HepG2 (cell line): ENCODE measurements at regions not wholly inside any gene's neighbourhood (a gene's known extent, or its start where the extent isn't known, plus 50 kb on each side); places are given as distances from the start of the nearest gene placed in this dataset.

Experiments used
- CBX2 ChIP-seq, 2 experiments: fragments of 200-600 bp in 1 of 2; sonication (generic); formaldehyde crosslinking in 1 of 2; IDR thresholded peaks; 2 replicates each; pipeline versions ENCODE4 v1.7.0 to v1.8.1; 2018 to 2022; ENCODE audit warnings: low read depth in 2 of 2, low read length in 1 of 2, mild to moderate bottlenecking in 1 of 2, missing genetic modification reagents in 1 of 2
- CEBPG ChIP-seq: IDR thresholded peaks from 2 replicates; pipeline ENCODE4 v1.6.1; 2016
- EZH2 ChIP-seq: conservative IDR thresholded peaks from 2 replicates; pipeline ENCODE4 v1.6.1; 2012; ENCODE audit warnings: mild to moderate bottlenecking, low read depth, low read length, moderate library complexity
- FOXA3 ChIP-seq: IDR thresholded peaks from 2 replicates; pipeline ENCODE4 v1.6.1; 2016; ENCODE audit warnings: missing genetic modification reagents, missing compliant biosample characterization
- HCFC1 ChIP-seq: fragments of 150-350 bp; IDR thresholded peaks from 2 replicates; pipeline ENCODE4 v1.6.1; 2014; ENCODE audit warnings: low read depth, low read length
- KDM5A ChIP-seq: fragments of 200-600 bp; sonication (generic); IDR thresholded peaks from 2 replicates; pipeline ENCODE4 v1.7.0; 2018; ENCODE audit warnings: antibody characterized with exemption, mild to moderate bottlenecking, low read length, borderline replicate concordance
- KMT2B ChIP-seq: IDR thresholded peaks from 2 replicates; pipeline ENCODE4 v1.6.1; 2016; ENCODE audit warnings: missing genetic modification reagents, missing compliant biosample characterization
- MBD4 ChIP-seq: IDR thresholded peaks from 2 replicates; pipeline ENCODE4 v1.6.1; 2012; ENCODE audit warnings: low read length, inconsistent platforms, borderline replicate concordance
- NR2C2 ChIP-seq: sonication (generic); formaldehyde crosslinking; IDR thresholded peaks from 2 replicates; pipeline ENCODE4 v1.4.0; 2020; ENCODE audit warnings: missing genetic modification reagents, mild to moderate bottlenecking, moderate library complexity, borderline replicate concordance
- REXO4 ChIP-seq: sonication (generic); formaldehyde crosslinking; IDR thresholded peaks from 2 replicates; pipeline ENCODE4 v1.8.0; 2022; ENCODE audit warnings: missing genetic modification reagents, mild to moderate bottlenecking, borderline replicate concordance
- SIN3A ChIP-seq: IDR thresholded peaks from 2 replicates; pipeline ENCODE4 v1.6.1; 2011; ENCODE audit warnings: low read depth, mild to moderate bottlenecking, control low read depth, low read length, borderline replicate concordance
- SP1 ChIP-seq, 2 experiments: fragments of 450-650 bp in 1 of 2; sonication (generic) in 1 of 2; formaldehyde crosslinking in 1 of 2; IDR thresholded peaks; 2 replicates each; pipeline versions ENCODE4 v1.4.0 to v1.6.1; 2016 to 2020; ENCODE audit warnings: missing genetic modification reagents in 1 of 2
- SP140L ChIP-seq: sonication (generic); formaldehyde crosslinking; IDR thresholded peaks from 2 replicates; pipeline ENCODE4 v1.4.0; 2020; ENCODE audit warnings: missing genetic modification reagents, borderline replicate concordance
- TARDBP ChIP-seq: sonication (generic); formaldehyde crosslinking; IDR thresholded peaks from 2 replicates; pipeline ENCODE4 v1.8.0; 2022; ENCODE audit warnings: mild to moderate bottlenecking, missing genetic modification reagents
- THRA ChIP-seq: sonication (generic); formaldehyde crosslinking; IDR thresholded peaks from 2 replicates; pipeline ENCODE4 v1.4.0; 2020; ENCODE audit warnings: missing genetic modification reagents, borderline replicate concordance
- ZNF446 ChIP-seq: sonication (generic); formaldehyde crosslinking; IDR thresholded peaks from 2 replicates; pipeline ENCODE4 v1.5.0; 2020; ENCODE audit warnings: mild to moderate bottlenecking, missing genetic modification reagents
- ZNF543 ChIP-seq: sonication (generic); formaldehyde crosslinking; IDR thresholded peaks from 2 replicates; pipeline ENCODE4 v1.4.0; 2020; ENCODE audit warnings: mild to moderate bottlenecking, missing genetic modification reagents
- ZNF713 ChIP-seq: sonication (generic); formaldehyde crosslinking; IDR thresholded peaks from 2 replicates; pipeline ENCODE4 v1.4.0; 2020; ENCODE audit warnings: mild to moderate bottlenecking, missing genetic modification reagents
- ZNF740 ChIP-seq: sonication (generic); formaldehyde crosslinking; IDR thresholded peaks from 2 replicates; pipeline ENCODE4 v1.4.0; 2020; ENCODE audit warnings: missing genetic modification reagents
- ZSCAN20 ChIP-seq: sonication (generic); formaldehyde crosslinking; IDR thresholded peaks from 2 replicates; pipeline ENCODE4 v1.4.0; 2020; ENCODE audit warnings: missing genetic modification reagents, mild to moderate bottlenecking, borderline replicate concordance
- ZSCAN29 ChIP-seq: sonication (generic); formaldehyde crosslinking; conservative IDR thresholded peaks from 2 replicates; pipeline ENCODE4 v1.4.0; 2020; ENCODE audit warnings: mild to moderate bottlenecking, missing genetic modification reagents
- TF ChIP-seq, protein P1 (sequence below): sonication (generic); formaldehyde crosslinking; IDR thresholded peaks from 2 replicates; pipeline ENCODE4 v1.4.0; 2020; ENCODE audit warnings: missing genetic modification reagents
- TF ChIP-seq, protein P2 (sequence below): sonication (generic); formaldehyde crosslinking; conservative IDR thresholded peaks from 2 replicates; pipeline ENCODE4 v1.5.0; 2020; ENCODE audit warnings: missing genetic modification reagents

- TF ChIP-seq, protein P1, sequence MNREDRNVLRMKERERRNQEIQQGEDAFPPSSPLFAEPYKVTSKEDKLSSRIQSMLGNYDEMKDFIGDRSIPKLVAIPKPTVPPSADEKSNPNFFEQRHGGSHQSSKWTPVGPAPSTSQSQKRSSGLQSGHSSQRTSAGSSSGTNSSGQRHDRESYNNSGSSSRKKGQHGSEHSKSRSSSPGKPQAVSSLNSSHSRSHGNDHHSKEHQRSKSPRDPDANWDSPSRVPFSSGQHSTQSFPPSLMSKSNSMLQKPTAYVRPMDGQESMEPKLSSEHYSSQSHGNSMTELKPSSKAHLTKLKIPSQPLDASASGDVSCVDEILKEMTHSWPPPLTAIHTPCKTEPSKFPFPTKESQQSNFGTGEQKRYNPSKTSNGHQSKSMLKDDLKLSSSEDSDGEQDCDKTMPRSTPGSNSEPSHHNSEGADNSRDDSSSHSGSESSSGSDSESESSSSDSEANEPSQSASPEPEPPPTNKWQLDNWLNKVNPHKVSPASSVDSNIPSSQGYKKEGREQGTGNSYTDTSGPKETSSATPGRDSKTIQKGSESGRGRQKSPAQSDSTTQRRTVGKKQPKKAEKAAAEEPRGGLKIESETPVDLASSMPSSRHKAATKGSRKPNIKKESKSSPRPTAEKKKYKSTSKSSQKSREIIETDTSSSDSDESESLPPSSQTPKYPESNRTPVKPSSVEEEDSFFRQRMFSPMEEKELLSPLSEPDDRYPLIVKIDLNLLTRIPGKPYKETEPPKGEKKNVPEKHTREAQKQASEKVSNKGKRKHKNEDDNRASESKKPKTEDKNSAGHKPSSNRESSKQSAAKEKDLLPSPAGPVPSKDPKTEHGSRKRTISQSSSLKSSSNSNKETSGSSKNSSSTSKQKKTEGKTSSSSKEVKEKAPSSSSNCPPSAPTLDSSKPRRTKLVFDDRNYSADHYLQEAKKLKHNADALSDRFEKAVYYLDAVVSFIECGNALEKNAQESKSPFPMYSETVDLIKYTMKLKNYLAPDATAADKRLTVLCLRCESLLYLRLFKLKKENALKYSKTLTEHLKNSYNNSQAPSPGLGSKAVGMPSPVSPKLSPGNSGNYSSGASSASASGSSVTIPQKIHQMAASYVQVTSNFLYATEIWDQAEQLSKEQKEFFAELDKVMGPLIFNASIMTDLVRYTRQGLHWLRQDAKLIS (CRISPR knock-in tag), result no peak
- TF ChIP-seq SP1 (IDR thresholded peaks at IDR 0.05) (no peak), SP1 (CRISPR knock-in tag; IDR thresholded peaks at IDR 0.05) (no peak), ZNF740 (CRISPR knock-in tag) (0 out of 2 replicates have a peak, but pooled peaks have one; percentile 16), KMT2B (CRISPR knock-in tag) (no peak), EZH2 (no peak), ZNF446 (CRISPR knock-in tag) (no peak), TARDBP (CRISPR knock-in tag) (peak; percentile 68; the same call in 1 of the 2 replicates), FOXA3 (CRISPR knock-in tag) (peak; percentile 50; the same call in 1 of the 2 replicates), ZSCAN20 (CRISPR knock-in tag) (peak; percentile 51; the same call in 1 of the 2 replicates), ZNF543 (CRISPR knock-in tag) (peak; percentile 92), SP140L (CRISPR knock-in tag) (no peak), CEBPG (CRISPR knock-in tag) (no peak), HCFC1 (no peak), KDM5A (no peak), THRA (CRISPR knock-in tag) (peak; percentile 80), CBX2 (IDR thresholded peaks at IDR 0.05; ENCODE audit: low read depth, low read length) (no peak), CBX2 (CRISPR knock-in tag; IDR thresholded peaks at IDR 0.05; ENCODE audit: low read depth) (no peak), ZSCAN29 (CRISPR knock-in tag) (0 out of 2 replicates have a peak, but pooled peaks have one; percentile 68), NR2C2 (CRISPR knock-in tag) (peak; percentile 88), ZNF713 (no peak), REXO4 (no peak), MBD4 (no peak), SIN3A (no peak)
- TF ChIP-seq, protein P2, sequence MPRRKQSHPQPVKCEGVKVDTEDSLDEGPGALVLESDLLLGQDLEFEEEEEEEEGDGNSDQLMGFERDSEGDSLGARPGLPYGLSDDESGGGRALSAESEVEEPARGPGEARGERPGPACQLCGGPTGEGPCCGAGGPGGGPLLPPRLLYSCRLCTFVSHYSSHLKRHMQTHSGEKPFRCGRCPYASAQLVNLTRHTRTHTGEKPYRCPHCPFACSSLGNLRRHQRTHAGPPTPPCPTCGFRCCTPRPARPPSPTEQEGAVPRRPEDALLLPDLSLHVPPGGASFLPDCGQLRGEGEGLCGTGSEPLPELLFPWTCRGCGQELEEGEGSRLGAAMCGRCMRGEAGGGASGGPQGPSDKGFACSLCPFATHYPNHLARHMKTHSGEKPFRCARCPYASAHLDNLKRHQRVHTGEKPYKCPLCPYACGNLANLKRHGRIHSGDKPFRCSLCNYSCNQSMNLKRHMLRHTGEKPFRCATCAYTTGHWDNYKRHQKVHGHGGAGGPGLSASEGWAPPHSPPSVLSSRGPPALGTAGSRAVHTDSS (CRISPR knock-in tag), result no peak
These were observed 74.3 kb downstream of the RFLNA start (continued) for GRCh38 chr12:124369055-124369826.
